ENCODE measurements at regions not wholly inside any gene's neighbourhood (a gene's known extent, or its start where the extent isn't known, plus 50 kb on each side); places are given as distances from the start of the nearest gene placed in this dataset.

DNA sequence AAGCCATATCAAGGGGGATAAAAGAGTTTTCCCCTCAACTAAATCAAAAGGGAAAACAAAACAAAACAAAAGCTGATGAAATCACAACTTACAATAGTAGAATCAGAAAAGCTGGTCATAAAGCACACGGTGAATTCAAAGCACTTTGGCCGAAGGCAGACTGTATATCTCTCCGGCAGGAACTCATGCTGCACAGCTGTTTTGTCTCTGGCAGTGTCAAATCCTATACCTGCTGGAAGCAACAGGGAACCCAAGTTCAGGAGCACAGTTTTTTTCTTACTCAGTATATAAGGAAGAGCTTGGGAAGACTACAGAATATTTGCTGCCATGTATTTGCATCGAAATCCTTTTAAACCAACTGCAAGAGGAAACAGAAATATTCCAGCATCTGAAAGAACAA lies 213.7 kb downstream of the RFC3 start:
- TF ChIP-seq POLR2A (IDR thresholded peaks at IDR 0.05; ENCODE audit: low read length) (no peak), GATA1 (IDR thresholded peaks at IDR 0.05; ENCODE audit: low read depth, low read length) (no peak)

Data from erythroblast (primary cell).